Gastrocnemius medialis (tissue), 4 donors: ENCODE measurements at regions not wholly inside any gene's neighbourhood (a gene's known extent, or its start where the extent isn't known, plus 50 kb on each side); places are given as distances from the start of the nearest gene placed in this dataset.

Source experiments
- ATAC-seq, 2 donors: fragments of 150-250 bp; one replicate each; pipeline ENCODE4 v1.9.1; 2016
- DNase-seq, 2 donors: peaks; one replicate each; pipeline ENCODE4 v3.0.0-alpha.2; 2019
- H3K27ac ChIP-seq, 4 donors: fragments of 200-600 bp; sonication (generic); 1 replicate in 1 of 4; 2 replicates in 3 of 4; pipeline ENCODE4 v1.5.1; 2016 to 2018; ENCODE audit warnings: mild to moderate bottlenecking in 2 of 4, moderate library complexity in 1 of 4
- H3K27me3 ChIP-seq, 3 donors: fragments of 200-600 bp; sonication (generic) in 2 of 3; 1 replicate in 1 of 3; 2 replicates in 2 of 3; pipeline versions ENCODE4 v1.5.1 to v1.6.0; 2016 to 2019; ENCODE audit warnings: mild to moderate bottlenecking in 1 of 3, moderate library complexity in 1 of 3
- H3K36me3 ChIP-seq, 2 donors: fragments of 200-600 bp; sonication (generic) in 1 of 2; one replicate each; pipeline ENCODE4 v1.5.1; 2017 to 2018
- H3K4me1 ChIP-seq, 2 donors: fragments of 200-600 bp; sonication (generic) in 1 of 2; one replicate each; pipeline ENCODE4 v1.5.1; 2016 to 2017; ENCODE audit warnings: mild to moderate bottlenecking in 2 of 2
- H3K4me3 ChIP-seq, 4 donors: fragments of 200-600 bp; sonication (generic) in 3 of 4; 1 replicate in 1 of 4; 2 replicates in 3 of 4; pipeline ENCODE4 v1.5.1; 2016 to 2019; ENCODE audit warnings: mild to moderate bottlenecking in 2 of 4
- H3K9me3 ChIP-seq, 3 donors: fragments of 200-600 bp; sonication (generic) in 2 of 3; 1 replicate in 1 of 3; 2 replicates in 2 of 3; pipeline ENCODE4 v1.5.1; 2016 to 2019
- POLR2A ChIP-seq, 2 donors: fragments of 450-650 bp; IDR thresholded peaks; one replicate each; pipeline ENCODE4 v1.6.1; 2017; ENCODE audit warnings: antibody characterized with exemption in 2 of 2, mild to moderate bottlenecking in 2 of 2, moderate library complexity in 2 of 2
- in situ Hi-C, 4 donors: fragments of 200-750 bp; cut with MboI; loops; one replicate each; pipeline versions ENCODE4 v1.15.0 to v1.8.0; 2017; ENCODE audit warnings: low sequenced_read_pairs in 4 of 4
- intact Hi-C: fragments of 100-400 bp; cut with DNase I; formaldehyde crosslinking; loops from one replicate; pipeline ENCODE4 v1.15.1; 2023; ENCODE audit warnings: low total_unique reads
- TF ChIP-seq, protein P1 (sequence below), 5 experiments: fragments of 450-650 bp in 3 of 5; fragments of 200-600 bp in 2 of 5; sonication (generic) in 2 of 5; IDR thresholded peaks in 4 of 5; conservative IDR thresholded peaks in 1 of 5; 1 replicate in 4 of 5; 2 replicates in 1 of 5; pipeline ENCODE4 v1.5.1; 2016 to 2019; ENCODE audit warnings: antibody characterized with exemption in 5 of 5, mild to moderate bottlenecking in 3 of 5, moderate library complexity in 3 of 5

DNA sequence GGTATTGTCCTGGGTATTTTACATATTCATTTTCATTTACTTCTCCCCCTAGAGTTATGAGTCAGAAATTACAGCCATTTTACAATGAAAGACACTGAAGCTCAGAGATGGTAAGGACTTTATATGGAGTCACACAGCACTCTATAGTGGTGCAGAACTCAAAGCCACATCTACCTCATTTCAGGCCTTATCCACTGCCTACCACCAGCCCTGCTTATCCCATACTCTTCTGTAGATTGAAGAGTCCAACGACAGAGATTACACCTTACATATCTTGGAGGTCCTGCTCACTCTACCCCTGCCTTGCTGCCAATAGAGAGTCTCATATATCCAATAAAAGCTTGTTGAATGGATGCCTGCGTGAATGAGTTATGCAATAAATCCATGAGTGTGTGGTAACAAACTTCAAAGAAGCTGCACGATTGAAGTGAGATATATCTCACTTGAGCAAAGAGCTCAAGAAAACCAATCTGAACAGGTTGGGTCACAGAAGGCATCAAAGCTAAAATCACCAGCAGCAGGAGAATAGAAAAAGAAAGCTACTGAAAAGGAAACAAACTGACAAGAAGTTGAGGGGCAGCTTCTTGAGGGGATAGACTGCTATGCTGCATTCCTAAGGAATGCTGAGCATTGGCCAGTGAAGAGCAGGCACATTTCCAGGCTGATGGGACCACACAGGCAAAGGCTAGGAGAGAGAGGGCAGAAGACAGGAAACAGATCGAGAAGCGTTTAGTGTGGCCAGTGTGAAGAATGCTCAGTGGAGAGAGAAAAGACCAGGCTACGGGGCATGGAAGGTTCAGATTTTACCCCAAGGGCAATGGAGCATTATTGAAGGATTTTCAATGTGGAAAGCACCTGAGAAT, 585.6 kb downstream of the DHX35 start:
- Histone ChIP-seq H3K36me3 (no peaks in the 10 kb centered on the region), H3K4me1 (no peaks in the 10 kb centered on the region), H3K27me3 (no peaks in the 10 kb centered on the region), H3K9me3 (no peaks in the 10 kb centered on the region), H3K4me3 (no peak overlapping the region), H3K27ac (no peak overlapping the region)
- intact Hi-C loops (no loop called here), in situ Hi-C loops (no loop called here)
- ATAC-seq (no peak), DNase-seq (no peak)
- TF ChIP-seq, protein P1, sequence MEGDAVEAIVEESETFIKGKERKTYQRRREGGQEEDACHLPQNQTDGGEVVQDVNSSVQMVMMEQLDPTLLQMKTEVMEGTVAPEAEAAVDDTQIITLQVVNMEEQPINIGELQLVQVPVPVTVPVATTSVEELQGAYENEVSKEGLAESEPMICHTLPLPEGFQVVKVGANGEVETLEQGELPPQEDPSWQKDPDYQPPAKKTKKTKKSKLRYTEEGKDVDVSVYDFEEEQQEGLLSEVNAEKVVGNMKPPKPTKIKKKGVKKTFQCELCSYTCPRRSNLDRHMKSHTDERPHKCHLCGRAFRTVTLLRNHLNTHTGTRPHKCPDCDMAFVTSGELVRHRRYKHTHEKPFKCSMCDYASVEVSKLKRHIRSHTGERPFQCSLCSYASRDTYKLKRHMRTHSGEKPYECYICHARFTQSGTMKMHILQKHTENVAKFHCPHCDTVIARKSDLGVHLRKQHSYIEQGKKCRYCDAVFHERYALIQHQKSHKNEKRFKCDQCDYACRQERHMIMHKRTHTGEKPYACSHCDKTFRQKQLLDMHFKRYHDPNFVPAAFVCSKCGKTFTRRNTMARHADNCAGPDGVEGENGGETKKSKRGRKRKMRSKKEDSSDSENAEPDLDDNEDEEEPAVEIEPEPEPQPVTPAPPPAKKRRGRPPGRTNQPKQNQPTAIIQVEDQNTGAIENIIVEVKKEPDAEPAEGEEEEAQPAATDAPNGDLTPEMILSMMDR (IDR thresholded peaks at IDR 0.05 in 4 of 5, conservative IDR thresholded peaks at IDR 0.05 in 1 of 5): no peak
- TF ChIP-seq POLR2A (IDR thresholded peaks at IDR 0.05): no peak

DNA sequence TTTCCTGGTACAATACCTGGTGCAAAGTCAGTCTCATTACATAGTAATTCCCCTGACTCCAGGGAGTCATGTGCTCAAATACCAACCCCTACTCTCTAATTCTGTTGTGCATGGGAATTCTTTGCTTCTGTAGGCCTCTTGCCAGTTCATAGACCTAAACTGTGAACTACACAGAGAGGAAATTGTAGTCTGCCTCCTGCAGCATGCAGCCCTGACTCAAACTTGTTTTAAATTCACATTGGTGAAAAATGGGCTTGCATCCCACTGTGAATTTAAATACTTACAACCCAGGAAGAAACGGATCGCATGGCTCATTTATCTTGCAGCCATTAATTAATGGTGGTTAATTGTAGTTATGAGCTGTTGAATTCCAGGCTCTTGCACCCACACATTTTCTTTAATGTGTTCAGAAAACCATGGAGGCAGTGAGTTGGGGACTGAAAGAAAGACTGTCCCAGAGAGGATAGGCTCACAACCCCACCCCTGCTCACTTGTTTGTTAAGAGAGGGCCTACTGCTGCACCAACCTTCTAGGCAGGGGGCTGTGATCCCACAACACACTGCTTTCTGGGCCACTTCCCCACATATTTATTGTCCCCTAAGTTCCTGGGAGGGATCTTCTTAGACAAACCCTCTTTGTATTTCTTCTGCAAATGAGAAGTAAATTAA, 579.1 kb downstream of the DHX35 start:
- no peaks in the 10 kb centered on the region for H3K9me3 ChIP-seq
- ATAC-seq (no peak), DNase-seq (no peak)
- H3K4me3 ChIP-seq: no peak overlapping the region
- H3K36me3 ChIP-seq: no peaks in the 10 kb centered on the region
- no peaks in the 10 kb centered on the region for H3K4me1 ChIP-seq
- intact Hi-C loops: no loop called here
- no peaks in the 10 kb centered on the region for H3K27me3 ChIP-seq
- in situ Hi-C loops: no loop called here
- no peak overlapping the region for H3K27ac ChIP-seq
- TF ChIP-seq, protein P1 (IDR thresholded peaks at IDR 0.05 in 4 of 5, conservative IDR thresholded peaks at IDR 0.05 in 1 of 5): no peak
- TF ChIP-seq POLR2A (IDR thresholded peaks at IDR 0.05): no peak

DNA sequence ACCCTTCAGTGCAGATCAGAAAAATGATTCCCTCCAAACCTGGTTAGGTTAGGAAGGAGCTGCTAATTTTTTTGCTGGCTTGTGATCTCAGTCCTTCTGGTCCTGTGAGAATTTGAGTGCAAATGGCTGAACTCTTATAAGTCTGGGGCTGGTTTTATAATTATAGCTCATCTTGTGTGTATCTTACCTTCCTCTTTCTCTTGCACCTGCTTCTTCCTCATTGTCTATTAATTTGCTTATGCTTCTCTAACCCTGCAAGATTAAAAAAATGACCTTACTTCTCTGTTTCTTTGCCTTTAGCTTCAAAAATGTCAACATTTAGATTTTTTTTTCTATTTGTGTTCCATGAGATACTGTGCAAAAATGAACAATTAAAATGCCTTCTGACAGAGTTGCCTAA, 576.2 kb downstream of the DHX35 start:
- no peak for ATAC-seq
- TF ChIP-seq POLR2A (IDR thresholded peaks at IDR 0.05): no peak
- TF ChIP-seq, protein P1 (IDR thresholded peaks at IDR 0.05 in 4 of 5, conservative IDR thresholded peaks at IDR 0.05 in 1 of 5): no peak
- no peak overlapping the region for H3K27ac ChIP-seq
- no peak for DNase-seq
- no peaks in the 10 kb centered on the region for H3K27me3 ChIP-seq
- H3K36me3 ChIP-seq: no peaks in the 10 kb centered on the region
- no peak overlapping the region for H3K4me3 ChIP-seq
- in situ Hi-C loops: no loop called here
- intact Hi-C loops: no loop called here
- H3K4me1 ChIP-seq: no peaks in the 10 kb centered on the region
- H3K9me3 ChIP-seq: no peaks in the 10 kb centered on the region

DNA sequence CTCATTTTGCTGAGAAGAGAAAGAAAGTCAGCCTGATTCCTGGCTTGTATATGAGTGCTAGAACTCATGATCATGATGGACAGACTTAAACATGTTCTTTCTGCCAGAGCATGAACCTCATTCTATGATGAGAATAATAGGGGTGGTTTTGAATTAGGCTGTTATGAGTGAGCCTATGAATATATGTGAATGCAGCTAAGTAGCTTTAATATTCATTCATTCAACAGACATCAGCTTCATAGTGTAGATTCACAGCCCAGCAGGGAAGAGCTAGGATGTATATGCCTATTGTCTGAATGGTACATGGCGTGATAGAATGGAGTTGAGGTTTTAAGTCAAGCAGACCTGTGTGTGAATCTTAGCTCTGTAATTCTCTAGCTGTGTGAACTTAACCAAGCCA, 573.2 kb downstream of the DHX35 start:
- Histone ChIP-seq H3K27ac (no peak overlapping the region), H3K36me3 (no peaks in the 10 kb centered on the region), H3K4me1 (no peaks in the 10 kb centered on the region), H3K27me3 (no peaks in the 10 kb centered on the region), H3K4me3 (no peak overlapping the region), H3K9me3 (no peaks in the 10 kb centered on the region)
- TF ChIP-seq, protein P1 (IDR thresholded peaks at IDR 0.05 in 4 of 5, conservative IDR thresholded peaks at IDR 0.05 in 1 of 5): no peak
- in situ Hi-C loops (no loop called here), intact Hi-C loops (no loop called here)
- DNase-seq (no peak), ATAC-seq (no peak)
